H1 (cell line): ENCODE measurements at regions not wholly inside any gene's neighbourhood (a gene's known extent, or its start where the extent isn't known, plus 50 kb on each side); places are given as distances from the start of the nearest gene placed in this dataset.

Experiments
- CTCF ChIA-PET: fragments of 300-600 bp; sonication (Branson Sonifier 250); formaldehyde crosslinking; loops from one replicate; lab custom pipeline; 2021; ENCODE audit not compliant: partially characterized antibody; lab: Charles Lee
- POLR2A ChIA-PET: fragments of 300-600 bp; sonication (Branson Sonifier 250); formaldehyde crosslinking; loops from one replicate; lab custom pipeline; 2021; ENCODE audit warnings: inconsistent platforms; ENCODE audit not compliant: partially characterized antibody; lab: Charles Lee
- DNase-seq, 2 experiments: peaks; one replicate each; pipeline versions ENCODE4 v3.0.0 to v3.0.0-alpha.2; 2010 to 2022; ENCODE audit warnings: low spot score in 2 of 2, low read depth in 1 of 2, mixed read lengths in 1 of 2
- FAIRE-seq: peaks from 2 replicates; lab custom pipeline; 2011; peaks lifted over from hg19 to GRCh38; lab: Jason Lieb, UNC
- H2AFZ ChIP-seq: 2 replicates; pipeline ENCODE4 v1.8.1; 2012; ENCODE audit warnings: low read length, inconsistent platforms
- H2AK5ac ChIP-seq: 2 replicates; pipeline ENCODE4 v1.6.1; 2013; ENCODE audit warnings: low read depth, low read length
- H2BK120ac ChIP-seq: replicated peaks from 2 replicates; pipeline ENCODE3; 2013; ENCODE audit warnings: low read depth, low read length, inconsistent platforms
- H2BK12ac ChIP-seq: 2 replicates; pipeline ENCODE4 v1.6.1; 2013; ENCODE audit warnings: low read depth, low read length
- H2BK15ac ChIP-seq: 2 replicates; pipeline ENCODE4 v1.6.1; 2013; ENCODE audit warnings: low read length
- H2BK20ac ChIP-seq: 2 replicates; pipeline ENCODE4 v1.6.1; 2013; ENCODE audit warnings: low read length
- H2BK5ac ChIP-seq: 2 replicates; pipeline ENCODE4 v1.6.1; 2013; ENCODE audit warnings: low read depth, low read length
- H3K14ac ChIP-seq: 2 replicates; pipeline ENCODE4 v1.6.1; 2013; ENCODE audit warnings: inconsistent platforms; ENCODE audit not compliant: insufficient read length
- H3K18ac ChIP-seq: 2 replicates; pipeline ENCODE4 v1.6.1; 2013; ENCODE audit warnings: low read length; ENCODE audit errors: extremely low read depth
- H3K23ac ChIP-seq: 2 replicates; pipeline ENCODE4 v1.6.1; 2013; ENCODE audit warnings: inconsistent platforms; ENCODE audit not compliant: insufficient read length
- H3K23me2 ChIP-seq: 2 replicates; pipeline ENCODE4 v1.6.1; 2013; ENCODE audit warnings: low read depth, low read length
- H3K27ac ChIP-seq: 2 replicates; pipeline ENCODE4 v1.6.1; 2011; ENCODE audit warnings: low read depth, low read length, inconsistent platforms
- H3K27me3 ChIP-seq, 4 experiments: replicated peaks in 1 of 4; 1 replicate in 1 of 4; 2 replicates in 3 of 4; pipeline versions ENCODE4 v1.6.1 to v1.8.1; 2011 to 2013; ENCODE audit warnings: low read length in 3 of 4, mild to moderate bottlenecking in 3 of 4, inconsistent platforms in 2 of 4, mixed read lengths in 2 of 4, moderate library complexity in 1 of 4; ENCODE audit not compliant: control insufficient read depth in 3 of 4, insufficient read depth in 3 of 4; ENCODE audit errors: extremely low read depth in 1 of 4
- H3K36me3 ChIP-seq, 4 experiments: 2 replicates each; pipeline versions ENCODE4 v1.6.1 to v1.8.1; 2011 to 2013; ENCODE audit warnings: mild to moderate bottlenecking in 4 of 4, low read length in 3 of 4, moderate library complexity in 2 of 4, control low read depth in 1 of 4, inconsistent platforms in 1 of 4; ENCODE audit not compliant: insufficient read depth in 4 of 4, control insufficient read depth in 2 of 4
- H3K4ac ChIP-seq: replicated peaks from 2 replicates; pipeline ENCODE3; 2013; ENCODE audit warnings: low read length, low read depth, mixed read lengths, inconsistent platforms; ENCODE audit not compliant: insufficient read length
- H3K4me1 ChIP-seq, 4 experiments: replicated peaks in 1 of 4; 1 replicate in 1 of 4; 2 replicates in 3 of 4; pipeline versions ENCODE4 v1.6.1 to v1.8.1; 2011 to 2013; ENCODE audit warnings: low read length in 3 of 4, inconsistent platforms in 2 of 4, mixed read lengths in 1 of 4; ENCODE audit not compliant: insufficient read depth in 4 of 4, control insufficient read depth in 3 of 4
- H3K4me2 ChIP-seq, 2 experiments: 2 replicates each; pipeline versions ENCODE4 v1.6.1 to v1.8.1; 2011 to 2013; ENCODE audit warnings: low read depth in 2 of 2, low read length in 2 of 2, control low read depth in 1 of 2, inconsistent platforms in 1 of 2, mild to moderate bottlenecking in 1 of 2; ENCODE audit not compliant: insufficient read depth in 1 of 2
- H3K4me3 ChIP-seq, 4 experiments: fragments of 200-600, 300-600 bp in 1 of 4; sonication (generic), shearing (Covaris generic), sonication (Bioruptor Twin) in 1 of 4; 2 replicates each; pipeline versions ENCODE4 v1.5.1 to v1.8.1; 2011 to 2016; ENCODE audit warnings: low read length in 4 of 4, low read depth in 3 of 4, control low read depth in 2 of 4, inconsistent platforms in 2 of 4, mild to moderate bottlenecking in 2 of 4, mixed read lengths in 1 of 4, moderate library complexity in 1 of 4; ENCODE audit not compliant: insufficient read depth in 2 of 4; ENCODE audit errors: extremely low read depth in 1 of 4
- H3K56ac ChIP-seq: replicated peaks from 2 replicates; pipeline ENCODE3; 2013; ENCODE audit warnings: low read depth, mild to moderate bottlenecking, mixed read lengths, low read length, inconsistent platforms; ENCODE audit not compliant: insufficient read length
- H3K79me1 ChIP-seq: 2 replicates; pipeline ENCODE4 v1.6.1; 2013; ENCODE audit warnings: low read depth, low read length, control low read depth
- H3K79me2 ChIP-seq, 2 experiments: 2 replicates each; pipeline versions ENCODE4 v1.6.1 to v1.8.1; 2012 to 2013; ENCODE audit warnings: low read length in 2 of 2, mild to moderate bottlenecking in 2 of 2, inconsistent platforms in 1 of 2; ENCODE audit not compliant: insufficient read depth in 2 of 2, control insufficient read depth in 1 of 2
- H3K9ac ChIP-seq, 4 experiments: replicated peaks in 1 of 4; 1 replicate in 1 of 4; 2 replicates in 3 of 4; pipeline versions ENCODE4 v1.6.1 to v1.8.1; 2011 to 2013; ENCODE audit warnings: low read depth in 3 of 4, low read length in 3 of 4, control low read depth in 2 of 4, mild to moderate bottlenecking in 2 of 4, moderate library complexity in 2 of 4, inconsistent platforms in 1 of 4; ENCODE audit errors: extremely low read depth in 1 of 4
- H3K9me3 ChIP-seq, 2 experiments: 2 replicates each; pipeline versions ENCODE4 v1.6.1 to v1.8.1; 2012 to 2013; ENCODE audit warnings: mild to moderate bottlenecking in 2 of 2, moderate library complexity in 2 of 2, control low read depth in 1 of 2, inconsistent platforms in 1 of 2, low read depth in 1 of 2, low read length in 1 of 2, mixed read lengths in 1 of 2; ENCODE audit not compliant: insufficient read depth in 2 of 2
- H4K20me1 ChIP-seq, 2 experiments: replicated peaks in 1 of 2; 2 replicates each; pipeline versions ENCODE3 to v1.8.1; 2011 to 2013; ENCODE audit warnings: inconsistent platforms in 2 of 2, low read length in 2 of 2, mild to moderate bottlenecking in 1 of 2; ENCODE audit not compliant: insufficient read depth in 2 of 2, control insufficient read depth in 1 of 2
- H4K5ac ChIP-seq: 2 replicates; pipeline ENCODE4 v1.6.1; 2013; ENCODE audit warnings: low read length, low read depth, mixed read lengths, inconsistent platforms; ENCODE audit not compliant: insufficient read length
- H4K8ac ChIP-seq: 2 replicates; pipeline ENCODE4 v1.8.0; 2013; ENCODE audit warnings: mild to moderate bottlenecking, moderate library complexity, low read length, inconsistent platforms; ENCODE audit not compliant: insufficient read depth; ENCODE audit errors: extremely low read depth
- H4K91ac ChIP-seq: replicated peaks from 2 replicates; pipeline ENCODE3; 2013; ENCODE audit warnings: low read length, mixed read lengths, inconsistent platforms; ENCODE audit not compliant: insufficient read length
- ASH2L ChIP-seq: fragments of 200-600, 300-600 bp; sonication (generic); IDR thresholded peaks from one replicate; pipeline ENCODE4 v1.7.1; 2017; ENCODE audit warnings: low read length
- ATF2 ChIP-seq: IDR thresholded peaks from 2 replicates; pipeline ENCODE4 v1.6.1; 2012; ENCODE audit warnings: low read length, inconsistent platforms
- ATF3 ChIP-seq: IDR thresholded peaks from 2 replicates; pipeline ENCODE4 v1.6.1; 2011; ENCODE audit warnings: low read depth, mild to moderate bottlenecking, low read length; ENCODE audit not compliant: insufficient read depth
- CEBPB ChIP-seq: IDR thresholded peaks from 2 replicates; pipeline ENCODE4 v1.6.1; 2012; ENCODE audit warnings: low read depth, low read length
- CHD2 ChIP-seq: IDR thresholded peaks from 2 replicates; pipeline ENCODE4 v1.6.1; 2012; ENCODE audit warnings: low read length, improper control_type of control experiment
- CTBP2 ChIP-seq: IDR thresholded peaks from 2 replicates; pipeline ENCODE4 v1.7.0; 2011; ENCODE audit warnings: borderline replicate concordance, mild to moderate bottlenecking, moderate library complexity, mixed read lengths, low read length; ENCODE audit not compliant: insufficient read depth, insufficient read length
- EGR1 ChIP-seq: IDR thresholded peaks from 2 replicates; pipeline ENCODE4 v1.6.1; 2011; ENCODE audit warnings: low read depth, low read length, borderline replicate concordance
- KDM5A ChIP-seq: fragments of 200-600 bp; IDR thresholded peaks from 2 replicates; pipeline ENCODE4 v1.7.1; 2012; ENCODE audit warnings: mild to moderate bottlenecking, low read length, inconsistent platforms, mixed read lengths
- NANOG ChIP-seq: IDR thresholded peaks from 2 replicates; pipeline ENCODE4 v1.6.1; 2011; ENCODE audit warnings: low read length, low read depth, mild to moderate bottlenecking, inconsistent platforms; ENCODE audit not compliant: insufficient read depth, poor library complexity, severe bottlenecking
- POLR2A ChIP-seq, 2 experiments: IDR thresholded peaks; 1 replicate in 1 of 2; 2 replicates in 1 of 2; pipeline ENCODE4 v1.6.1; 2011; ENCODE audit warnings: low read depth in 2 of 2, low read length in 2 of 2, mild to moderate bottlenecking in 2 of 2; ENCODE audit errors: control extremely low read depth in 1 of 2
- POLR2AphosphoS5 ChIP-seq: IDR thresholded peaks from 2 replicates; pipeline ENCODE4 v1.6.1; 2011; ENCODE audit warnings: low read depth, low read length
- RXRA ChIP-seq: IDR thresholded peaks from 2 replicates; pipeline ENCODE4 v1.6.1; 2011; ENCODE audit warnings: low read depth, mild to moderate bottlenecking, low read length, moderate library complexity; ENCODE audit not compliant: insufficient read depth
- SP1 ChIP-seq: IDR thresholded peaks from 2 replicates; pipeline ENCODE4 v1.6.1; 2011; ENCODE audit warnings: low read depth, low read length
- ZNF274 ChIP-seq: IDR thresholded peaks from 2 replicates; pipeline ENCODE4 v1.7.0; 2012; ENCODE audit warnings: low read length, borderline replicate concordance; ENCODE audit errors: extremely low read depth
- WGBS, 2 experiments: shearing (Covaris generic) in 1 of 2; methylation state at CpG; one replicate each; pipeline versions ENCODE4 v1.1.6 to v1.1.7; 2013 to 2015; ENCODE audit warnings: low lambda C conversion rate in 2 of 2, mixed read lengths in 2 of 2, inconsistent platforms in 1 of 2, low coverage in 1 of 2, missing lambda C conversion rate in 1 of 2; ENCODE audit not compliant: insufficient replicate concordance in 2 of 2, insufficient coverage in 1 of 2, insufficient read length in 1 of 2; ENCODE audit errors: extremely low coverage in 1 of 2, missing lambda C conversion rate in 1 of 2; 5-methylcytosine and 5-hydroxymethylcytosine counted together

GRCh38 chr18:61702007-61702406, 190.8 kb downstream of the RNF152 start:
- Histone ChIP-seq H3K56ac (no peak overlapping the region), H4K20me1 (no peaks in the 10 kb centered on the region), H3K79me1 (no peaks in the 10 kb centered on the region), H3K79me2 (no peaks in the 10 kb centered on the region), H3K23ac (no peak overlapping the region), H3K36me3 (no peaks in the 10 kb centered on the region), H3K27ac (no peak overlapping the region), H4K5ac (no peak overlapping the region), H3K18ac (no peak overlapping the region), H3K14ac (no peak overlapping the region), H3K4me3 (no peak overlapping the region), H2AK5ac (no peak overlapping the region), H4K91ac (no peak overlapping the region), H2BK5ac (no peak overlapping the region), H2BK120ac (no peak overlapping the region), H4K8ac (no peak overlapping the region), H3K4me2 (no peak overlapping the region), H2BK12ac (no peak overlapping the region), H2AFZ (no peak overlapping the region), H3K4me1 (peaks cover 0 to 3% (median 0%) of the 10 kb centered on the region in 4 experiments; a peak in 1 of 7 replicates), H2BK20ac (no peak overlapping the region), H3K4ac (no peak overlapping the region), H3K27me3 (no peaks in the 10 kb centered on the region), H3K9me3 (no peaks in the 10 kb centered on the region), H3K23me2 (no peaks in the 10 kb centered on the region), H3K9ac (no peak overlapping the region), H2BK15ac (no peak overlapping the region)
- FAIRE-seq (no peak), DNase-seq (no peak)
- 88% methylated on average over 3 of the region's 3 CpGs; no CpG with 5 or more reads in 1 of the 2 experiments for WGBS, 2 experiments
- CTCF ChIA-PET: interaction anchor here (0.7 to 1.3 kb wide), 3 partner anchors 28 to 120 kb away, joined by 3 to 6 read pairs (median 3); no protein-coding TSS in a partner anchor
- POLR2A ChIA-PET: no interaction called here
- TF ChIP-seq ATF2 (no peak), ZNF274 (no peak), KDM5A (no peak), SP1 (no peak), ATF3 (no peak), POLR2AphosphoS5 (no peak), CTBP2 (no peak), POLR2A (IDR thresholded peaks at IDR 0.05; ENCODE audit: control extremely low read depth in 1 of 2, low read depth in 2 of 2, low read length in 2 of 2) (no peak), CHD2 (no peak), EGR1 (no peak), NANOG (no peak), RXRA (no peak), ASH2L (no peak), CEBPB (no peak)
